Activated naive CD8-positive, alpha-beta T cell treated with anti-CD3 and anti-CD28 coated beads for 36 hours (primary cell): ENCODE measurements at regions not wholly inside any gene's neighbourhood (a gene's known extent, or its start where the extent isn't known, plus 50 kb on each side); places are given as distances from the start of the nearest gene placed in this dataset.

ENCODE experiments used
- DNase-seq: peaks from one replicate; pipeline ENCODE4 v3.0.0; 2021
- H3K27ac Mint-ChIP-seq: one replicate; pipeline ENCODE4 v1.8.0; 2022; ENCODE audit warnings: mild to moderate bottlenecking, moderate library complexity, mixed read lengths
- H3K27me3 Mint-ChIP-seq: one replicate; pipeline ENCODE4 v1.8.0; 2022; ENCODE audit warnings: mild to moderate bottlenecking, mixed read lengths
- H3K36me3 Mint-ChIP-seq: one replicate; pipeline ENCODE4 v1.8.0; 2021; ENCODE audit warnings: mild to moderate bottlenecking, mixed read lengths
- H3K4me1 Mint-ChIP-seq: one replicate; pipeline ENCODE4 v1.8.0; 2021; ENCODE audit warnings: mixed read lengths
- H3K4me3 Mint-ChIP-seq: one replicate; pipeline ENCODE4 v1.8.0; 2022; ENCODE audit warnings: mild to moderate bottlenecking, moderate library complexity, mixed read lengths
- H3K9me3 Mint-ChIP-seq: one replicate; pipeline ENCODE4 v1.8.0; 2022; ENCODE audit warnings: mixed read lengths

DNA sequence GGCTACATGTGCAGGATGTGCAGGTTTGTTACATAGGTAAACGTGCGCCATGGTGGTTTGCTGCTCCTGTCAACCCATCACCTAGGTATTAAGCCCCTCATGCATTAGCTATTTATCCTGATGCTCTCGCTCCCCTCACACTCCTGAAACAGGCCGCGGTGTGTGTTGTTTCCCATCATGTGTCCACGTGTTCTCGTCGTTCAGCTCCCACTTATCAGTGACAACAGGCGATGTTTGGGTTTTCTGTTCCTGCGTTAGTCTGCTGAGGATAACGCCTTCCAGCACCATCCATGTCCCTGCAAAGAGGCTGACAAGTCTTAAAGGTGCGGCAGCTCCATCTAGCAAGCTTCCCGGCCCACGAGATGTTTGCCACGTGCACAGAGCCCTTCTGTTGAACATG is 175.1 kb downstream of the FOXL1 start:
- H3K9me3 Mint-ChIP-seq: no peaks in the 10 kb centered on the region

DNA sequence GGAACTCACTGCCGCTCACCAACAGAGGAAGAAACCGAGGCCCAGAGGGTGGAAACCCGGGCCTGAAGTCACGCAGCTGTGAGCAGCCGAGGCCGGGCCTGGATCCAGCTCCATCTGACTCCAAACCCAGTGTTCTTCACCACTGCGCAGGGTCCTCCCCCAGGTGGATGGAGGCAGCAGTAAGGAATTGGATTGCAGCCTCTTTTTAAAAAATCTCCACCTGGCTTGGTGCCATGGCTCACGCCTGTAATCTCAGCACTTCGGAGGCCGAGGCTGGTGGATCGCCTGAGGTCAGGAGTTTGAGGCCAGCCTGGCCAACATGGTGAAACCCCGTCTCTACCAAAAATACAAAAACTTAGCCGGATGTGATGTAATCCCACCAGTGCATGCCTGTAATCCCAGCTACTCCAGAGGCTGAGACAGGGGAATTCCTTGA is 177.2 kb downstream of the FOXL1 start:
- no peak for DNase-seq
- Mint-ChIP-seq H3K27ac (no peak overlapping the region), H3K4me3 (no peak overlapping the region), H3K9me3 (no peaks in the 10 kb centered on the region), H3K27me3 (peaks cover 38% of the 10 kb centered on the region), H3K4me1 (peaks cover 4% of the 10 kb centered on the region), H3K36me3 (no peaks in the 10 kb centered on the region)

More for the DNA sequence above, 175.1 kb downstream of the FOXL1 start:
- no peak overlapping the region for H3K27ac Mint-ChIP-seq
- no peak overlapping the region for H3K4me3 Mint-ChIP-seq
- peaks cover 19% of the 10 kb centered on the region for H3K27me3 Mint-ChIP-seq
- peaks cover 4% of the 10 kb centered on the region for H3K4me1 Mint-ChIP-seq
- DNase-seq: no peak
- no peaks in the 10 kb centered on the region for H3K36me3 Mint-ChIP-seq

DNA sequence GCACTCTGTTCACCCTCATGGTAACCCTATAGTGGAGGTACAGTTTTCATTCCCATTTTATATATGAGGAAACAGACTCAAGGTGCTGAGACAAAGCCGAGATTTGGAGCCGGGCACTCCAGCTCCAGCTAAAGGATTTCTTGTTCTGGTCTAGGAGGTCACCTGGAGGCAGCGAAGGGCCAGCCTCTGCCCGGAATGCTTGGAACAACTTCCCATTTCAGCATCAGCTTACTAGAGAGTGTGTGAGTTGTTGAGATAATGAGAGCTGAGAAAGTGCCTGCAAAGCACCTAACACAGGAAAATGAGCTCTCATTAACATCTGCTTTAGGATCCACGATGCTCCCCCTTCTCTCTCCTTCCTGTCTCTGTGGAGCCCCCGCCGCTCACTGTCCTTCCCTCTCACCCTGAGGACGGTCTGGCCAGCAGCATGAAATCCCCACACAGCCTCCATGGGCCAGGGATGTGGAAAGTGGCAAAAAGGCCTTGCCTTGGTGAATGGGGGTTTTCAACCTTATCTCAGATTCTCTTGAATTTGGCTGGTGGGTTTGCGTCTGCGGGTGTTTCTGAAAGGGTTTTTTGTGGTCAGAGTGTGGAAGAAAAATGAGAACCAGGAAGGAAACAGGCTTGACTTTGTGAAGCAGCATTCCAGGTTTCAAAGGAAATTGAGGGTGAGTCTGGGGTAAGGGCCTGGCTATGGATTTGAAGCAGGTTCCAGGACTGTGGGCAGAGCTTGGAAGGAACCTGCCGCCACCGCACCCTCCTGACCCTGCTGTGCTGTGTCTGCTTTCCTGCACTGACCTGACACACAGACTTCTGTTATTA is 178.7 kb downstream of the FOXL1 start:
- H3K27me3 Mint-ChIP-seq: peaks cover 53% of the 10 kb centered on the region

DNA sequence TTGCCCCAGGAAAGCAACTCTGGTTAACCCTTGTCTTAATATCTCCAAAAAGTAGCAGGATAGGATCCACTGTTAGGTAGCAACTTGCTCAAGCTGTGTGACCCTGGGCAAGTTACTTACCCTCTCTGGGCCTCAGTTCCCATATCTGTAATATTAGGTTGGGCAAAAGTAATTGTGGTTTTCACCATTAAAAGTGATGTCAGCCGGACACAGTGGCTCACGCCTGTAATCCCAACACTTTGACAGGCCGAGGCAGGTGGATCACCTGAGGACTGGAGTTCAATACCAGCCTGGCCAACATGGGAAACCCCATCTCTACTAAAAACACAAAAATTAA is 179.3 kb downstream of the FOXL1 start:
- no peak for DNase-seq
- Mint-ChIP-seq H3K4me1 (peaks cover 4% of the 10 kb centered on the region), H3K36me3 (no peaks in the 10 kb centered on the region), H3K27me3 (peaks cover 59% of the 10 kb centered on the region), H3K9me3 (no peaks in the 10 kb centered on the region), H3K4me3 (no peak overlapping the region), H3K27ac (no peak overlapping the region)

More for the DNA sequence above, 178.7 kb downstream of the FOXL1 start:
- no peak for DNase-seq
- Mint-ChIP-seq H3K36me3 (no peaks in the 10 kb centered on the region), H3K9me3 (no peaks in the 10 kb centered on the region), H3K4me1 (peaks cover 4% of the 10 kb centered on the region), H3K27ac (no peak overlapping the region), H3K4me3 (no peak overlapping the region)

DNA sequence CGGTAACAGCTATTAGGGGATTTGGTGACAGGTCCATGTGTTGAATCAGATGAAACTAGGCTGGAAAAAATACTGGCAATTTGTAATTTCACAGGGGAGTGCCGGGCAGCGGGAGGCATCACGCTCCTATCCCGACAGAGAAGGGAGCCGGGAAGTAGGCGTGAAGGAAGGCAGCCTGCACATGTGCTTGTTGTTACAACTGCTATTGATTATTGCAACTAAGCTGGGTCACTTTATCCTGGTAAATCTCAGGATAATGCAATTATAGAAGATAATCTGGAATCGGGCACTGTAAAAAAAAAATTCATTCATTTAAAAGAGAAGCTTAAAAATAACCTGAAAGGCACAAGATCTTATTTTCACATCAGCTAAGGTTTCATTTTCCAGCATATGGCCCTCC is 180.6 kb downstream of the FOXL1 start:
- Mint-ChIP-seq H3K27me3 (peaks cover 59% of the 10 kb centered on the region), H3K9me3 (no peaks in the 10 kb centered on the region), H3K36me3 (no peaks in the 10 kb centered on the region), H3K27ac (no peak overlapping the region), H3K4me1 (peaks cover 4% of the 10 kb centered on the region), H3K4me3 (no peak overlapping the region)
- DNase-seq: no peak

DNA sequence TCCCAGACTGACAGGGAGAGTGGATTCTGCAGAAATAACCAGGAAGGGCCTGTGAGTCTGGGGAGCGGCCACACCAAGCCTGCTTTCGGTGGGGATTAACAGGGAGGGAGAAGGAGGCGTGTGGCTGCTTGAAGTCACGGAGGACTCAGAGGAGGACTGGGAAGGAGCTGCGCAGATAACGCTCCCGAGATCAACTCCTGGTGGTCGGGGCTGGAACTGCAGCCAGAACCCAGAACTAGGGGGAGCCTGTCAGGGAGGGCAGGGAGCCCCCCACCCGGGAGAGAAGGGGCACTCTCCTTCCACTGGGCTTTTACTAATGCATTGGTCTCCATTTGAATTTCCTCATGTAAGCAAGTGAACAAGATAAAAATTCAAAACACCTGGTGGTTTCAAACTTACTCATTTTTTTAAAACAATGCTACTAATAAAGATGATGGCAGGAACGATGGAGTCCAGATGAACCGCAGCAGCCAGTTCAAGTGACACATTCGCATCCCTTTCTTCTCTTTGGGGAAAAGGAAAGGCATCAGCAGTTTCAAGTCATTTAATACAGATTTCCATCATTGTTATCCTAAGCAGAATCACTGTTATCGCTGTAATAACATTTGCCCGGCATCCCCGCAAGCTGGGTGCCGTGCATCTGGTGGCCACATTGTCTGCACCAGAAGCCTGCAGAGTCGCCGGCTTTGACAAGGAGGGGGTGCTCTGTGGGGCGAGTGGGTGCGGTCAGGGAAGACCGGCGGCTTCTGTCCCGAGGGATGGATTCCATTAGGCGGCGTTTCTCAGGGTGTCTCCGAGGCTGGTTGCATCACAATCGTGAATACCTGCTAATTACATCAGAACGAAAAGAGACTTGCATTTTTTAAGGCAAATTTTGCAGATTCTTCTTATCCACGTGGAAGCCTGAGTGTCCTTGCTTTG is 183.0 kb downstream of the FOXL1 start:
- H3K27me3 Mint-ChIP-seq: peaks cover 56% of the 10 kb centered on the region

DNA sequence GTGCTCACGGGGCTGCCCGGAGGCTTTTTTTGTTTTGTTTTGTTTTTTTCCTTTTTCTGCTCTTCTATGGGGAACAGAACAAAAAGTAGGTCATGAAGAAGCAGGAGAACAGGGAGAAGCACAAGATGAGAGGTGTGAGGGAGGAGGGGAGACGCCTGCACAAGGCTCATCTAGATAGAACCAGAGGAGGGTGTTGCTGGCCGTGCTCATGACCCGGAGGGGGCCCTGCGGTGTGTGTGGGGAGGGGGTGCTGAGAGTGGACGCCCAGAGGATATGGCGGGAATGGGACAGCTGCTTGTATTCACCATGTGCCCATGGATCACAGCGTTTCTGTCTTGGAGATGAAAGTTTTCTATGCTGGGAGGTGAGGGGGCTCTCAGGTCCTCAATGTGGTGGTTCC is 183.7 kb downstream of the FOXL1 start:
- no peaks in the 10 kb centered on the region for H3K36me3 Mint-ChIP-seq
- peaks cover 3% of the 10 kb centered on the region for H3K4me1 Mint-ChIP-seq
- H3K4me3 Mint-ChIP-seq: no peak overlapping the region
- H3K27me3 Mint-ChIP-seq: peaks cover 55% of the 10 kb centered on the region
- no peak overlapping the region for H3K27ac Mint-ChIP-seq
- DNase-seq: no peak
- no peaks in the 10 kb centered on the region for H3K9me3 Mint-ChIP-seq

More for the DNA sequence above, 183.0 kb downstream of the FOXL1 start:
- Mint-ChIP-seq H3K9me3 (no peaks in the 10 kb centered on the region), H3K27ac (no peak overlapping the region), H3K36me3 (no peaks in the 10 kb centered on the region), H3K4me1 (peaks cover 4% of the 10 kb centered on the region), H3K4me3 (no peak overlapping the region)
- peak; percentile 40 for DNase-seq

DNA sequence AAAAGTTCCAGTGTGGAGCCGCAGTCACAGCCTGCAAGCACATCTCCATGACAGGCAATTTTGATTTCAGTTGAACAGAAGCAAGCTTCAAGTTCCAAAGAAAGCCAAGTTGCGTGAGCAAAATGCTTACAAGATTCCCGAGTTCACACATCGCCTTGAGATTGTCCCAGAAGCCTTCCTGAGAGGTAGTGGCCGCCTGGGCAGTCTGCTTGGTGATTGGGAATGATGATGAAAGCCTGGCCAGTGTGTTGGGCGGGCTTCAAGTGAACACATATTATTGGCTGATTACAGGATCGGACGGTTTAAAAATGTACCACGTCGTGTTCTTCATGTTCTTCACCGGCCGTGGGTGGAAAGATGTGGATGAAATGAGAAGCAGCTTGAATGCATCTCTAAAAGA is 185.5 kb downstream of the FOXL1 start:
- H3K4me1 Mint-ChIP-seq: no peaks in the 10 kb centered on the region
- no peak overlapping the region for H3K4me3 Mint-ChIP-seq
- peaks cover 48% of the 10 kb centered on the region for H3K27me3 Mint-ChIP-seq
- H3K36me3 Mint-ChIP-seq: no peaks in the 10 kb centered on the region
- DNase-seq: no peak
- H3K27ac Mint-ChIP-seq: no peak overlapping the region
- H3K9me3 Mint-ChIP-seq: no peaks in the 10 kb centered on the region

DNA sequence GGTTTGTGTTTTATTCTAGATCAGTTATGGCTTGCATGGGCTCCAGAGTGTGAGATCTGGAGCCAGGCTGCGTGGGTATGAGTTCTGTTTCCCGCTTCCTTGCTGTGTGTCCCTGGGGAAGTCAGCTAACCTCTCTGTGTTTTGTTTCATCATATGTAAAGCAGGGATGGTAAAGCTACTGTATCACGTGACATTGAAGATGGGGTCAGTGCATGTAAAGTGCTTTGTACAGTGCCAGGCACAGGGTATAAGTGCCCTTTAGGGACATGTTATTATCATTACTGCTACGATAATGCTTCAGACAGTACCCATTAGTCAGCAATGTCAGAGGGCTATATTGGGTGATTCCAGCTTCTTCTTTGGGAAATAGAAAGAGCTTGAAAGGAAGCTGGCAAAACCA is 186.2 kb downstream of the FOXL1 start:
- DNase-seq: no peak
- H3K36me3 Mint-ChIP-seq: no peaks in the 10 kb centered on the region
- no peaks in the 10 kb centered on the region for H3K9me3 Mint-ChIP-seq
- no peak overlapping the region for H3K27ac Mint-ChIP-seq
- H3K4me3 Mint-ChIP-seq: no peak overlapping the region
- peaks cover 44% of the 10 kb centered on the region for H3K27me3 Mint-ChIP-seq
- H3K4me1 Mint-ChIP-seq: no peaks in the 10 kb centered on the region

DNA sequence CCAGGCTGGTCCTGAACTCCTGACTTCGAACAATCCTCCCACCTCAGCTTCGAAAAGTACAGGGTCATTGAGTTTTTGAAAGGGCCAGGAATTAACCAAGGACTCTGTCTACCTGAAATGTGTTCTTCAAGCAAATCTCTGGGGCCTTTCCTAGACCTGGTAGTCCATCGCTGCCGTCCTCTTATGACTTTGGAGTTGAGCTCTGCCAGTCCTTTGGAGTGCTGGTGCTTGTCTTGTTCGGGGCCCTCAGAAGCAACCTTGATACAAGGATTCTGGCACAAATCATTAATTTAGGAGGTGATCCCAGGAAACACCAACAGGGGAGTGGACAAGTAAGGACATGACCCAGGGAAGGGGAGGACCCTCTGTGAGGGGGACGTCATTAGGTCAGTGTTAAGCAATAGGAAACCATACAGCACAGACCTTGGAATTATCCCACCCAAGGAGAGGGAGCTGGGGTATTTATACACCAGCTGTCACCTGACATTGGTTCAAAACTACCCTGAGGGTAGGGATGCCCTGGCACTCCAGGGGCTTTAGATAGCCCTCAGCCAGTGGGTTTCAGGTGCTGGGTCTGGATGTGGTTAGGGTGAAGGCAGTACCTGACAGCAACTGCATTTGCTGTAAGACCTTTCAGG is 187.2 kb downstream of the FOXL1 start:
- no peak for DNase-seq
- Mint-ChIP-seq H3K27me3 (peaks cover 44% of the 10 kb centered on the region), H3K9me3 (no peaks in the 10 kb centered on the region), H3K4me1 (no peaks in the 10 kb centered on the region), H3K4me3 (no peak overlapping the region), H3K36me3 (no peaks in the 10 kb centered on the region), H3K27ac (no peak overlapping the region)

DNA sequence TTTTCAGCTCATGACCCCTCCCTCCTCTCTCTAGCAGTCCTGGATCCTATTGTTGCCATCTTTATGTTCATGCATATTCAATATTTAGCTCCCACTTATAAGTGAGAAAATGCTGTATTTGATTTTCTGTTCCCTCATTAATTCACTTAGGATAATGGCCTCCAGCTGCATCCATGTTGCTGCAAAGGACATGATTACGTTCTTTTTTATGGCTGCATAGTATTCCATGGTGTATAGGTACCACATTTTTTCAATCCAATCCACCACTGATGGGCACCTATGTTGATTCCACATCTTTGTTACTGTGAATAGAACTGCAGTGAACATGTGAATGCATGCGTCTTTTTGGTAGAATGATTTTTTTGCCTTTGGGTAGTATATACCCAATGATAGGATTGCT is 188.4 kb downstream of the FOXL1 start:
- H3K4me3 Mint-ChIP-seq: no peak overlapping the region
- H3K4me1 Mint-ChIP-seq: no peaks in the 10 kb centered on the region

DNA sequence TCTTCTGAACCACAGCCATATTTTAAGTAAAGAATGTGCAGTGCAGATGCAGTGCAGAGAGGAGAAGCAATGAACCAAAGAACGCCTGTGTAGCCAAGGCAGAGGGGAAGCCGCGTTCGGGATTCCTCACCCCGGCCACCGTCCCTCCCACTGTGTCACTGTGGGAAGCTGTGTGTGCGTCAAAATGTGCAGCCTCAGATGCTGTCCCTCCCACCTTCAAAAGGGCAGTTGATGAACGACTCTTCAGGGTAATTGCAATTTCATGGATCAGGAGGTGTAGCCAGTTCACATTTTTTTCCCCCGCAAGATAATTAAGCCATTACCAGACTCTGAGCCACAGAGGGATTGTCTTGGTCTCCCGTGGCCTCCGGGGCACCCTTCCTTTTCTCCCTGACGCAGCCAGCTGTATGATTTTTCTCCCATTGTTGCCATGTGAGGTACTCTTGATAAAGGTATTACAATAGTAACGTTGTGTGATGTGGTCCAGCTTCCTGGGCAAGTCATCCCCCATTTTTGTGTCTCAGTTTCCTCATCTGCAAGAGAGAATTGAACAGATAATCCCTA is 190.0 kb downstream of the FOXL1 start:
- no peaks in the 10 kb centered on the region for H3K9me3 Mint-ChIP-seq
- no peak for DNase-seq
- no peak overlapping the region for H3K4me3 Mint-ChIP-seq
- H3K4me1 Mint-ChIP-seq: no peaks in the 10 kb centered on the region
- H3K27me3 Mint-ChIP-seq: peaks cover 26% of the 10 kb centered on the region
- H3K36me3 Mint-ChIP-seq: no peaks in the 10 kb centered on the region
- no peak overlapping the region for H3K27ac Mint-ChIP-seq

More for the DNA sequence above, 188.4 kb downstream of the FOXL1 start:
- Mint-ChIP-seq H3K9me3 (no peaks in the 10 kb centered on the region), H3K36me3 (no peaks in the 10 kb centered on the region), H3K27ac (no peak overlapping the region), H3K27me3 (peaks cover 36% of the 10 kb centered on the region)
- DNase-seq: no peak

DNA sequence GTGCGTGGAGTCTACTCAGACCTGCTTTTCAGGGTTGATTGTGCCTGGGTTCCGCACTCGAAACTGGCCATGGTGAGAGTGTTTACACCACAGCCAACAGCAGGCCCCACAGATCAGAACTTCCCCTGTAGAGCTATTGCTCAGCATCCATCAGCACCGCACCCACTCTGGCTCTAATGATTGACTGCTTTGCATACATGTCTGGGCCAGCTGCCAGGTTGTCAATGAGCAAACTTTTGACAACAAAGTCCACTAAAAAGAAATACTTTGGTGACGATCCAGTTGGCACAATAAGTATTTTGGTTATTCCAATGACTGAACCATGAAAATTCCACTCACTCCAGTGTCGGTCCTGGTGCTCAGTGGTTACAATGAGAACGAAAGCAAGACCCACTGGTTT is 190.7 kb downstream of the FOXL1 start:
- Mint-ChIP-seq H3K4me3 (no peak overlapping the region), H3K27me3 (peaks cover 26% of the 10 kb centered on the region), H3K9me3 (no peaks in the 10 kb centered on the region), H3K4me1 (no peaks in the 10 kb centered on the region), H3K36me3 (no peaks in the 10 kb centered on the region), H3K27ac (no peak overlapping the region)
- DNase-seq: no peak

DNA sequence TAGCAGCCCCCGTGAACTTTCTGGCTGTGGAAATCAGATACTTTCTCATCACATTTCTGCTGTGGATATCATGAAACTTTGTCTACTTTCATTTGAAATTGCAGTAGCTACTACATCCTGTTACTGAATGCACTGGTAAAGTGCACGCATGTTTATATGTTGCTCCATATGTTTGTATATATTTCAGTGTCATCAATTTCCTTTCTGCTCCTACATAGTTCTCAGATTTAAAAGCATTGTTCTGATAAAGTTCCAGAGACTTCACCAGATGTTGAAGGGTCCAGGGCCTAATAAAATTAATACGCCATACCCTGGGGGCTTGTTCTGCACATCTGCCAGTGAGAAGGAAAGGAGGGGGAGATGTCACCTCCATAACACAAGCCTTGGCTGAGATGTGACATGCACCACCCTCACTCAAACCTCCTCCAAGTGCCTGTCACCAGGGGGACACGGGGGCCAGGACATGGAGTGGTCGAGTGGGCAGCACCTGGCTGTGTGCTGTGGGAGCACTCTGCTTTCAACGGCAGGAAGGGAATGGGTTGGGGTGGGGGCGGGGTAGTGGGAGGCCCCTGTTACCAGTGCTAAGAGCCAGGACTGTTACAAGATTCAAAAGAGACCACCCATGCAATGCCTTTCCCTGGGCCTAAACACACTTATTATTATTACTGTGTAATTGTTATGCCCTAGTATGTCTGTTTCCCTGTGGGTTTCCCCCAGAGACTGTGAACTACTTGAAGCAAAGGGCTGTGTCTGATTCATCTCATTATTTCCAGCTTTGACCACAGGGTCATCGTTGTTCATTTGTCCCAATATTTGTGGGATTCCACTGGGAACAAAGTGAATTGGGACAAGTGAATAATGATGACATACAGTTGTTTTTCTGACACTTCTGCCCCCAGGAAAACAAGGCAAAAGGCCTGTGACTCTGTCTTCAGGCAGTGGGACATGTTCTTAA is 193.4 kb downstream of the FOXL1 start:
- Mint-ChIP-seq H3K36me3 (no peaks in the 10 kb centered on the region), H3K27me3 (peaks cover 26% of the 10 kb centered on the region), H3K4me3 (no peak overlapping the region), H3K4me1 (no peaks in the 10 kb centered on the region), H3K27ac (no peak overlapping the region), H3K9me3 (no peaks in the 10 kb centered on the region)
- DNase-seq: no peak
